Endothelial cell of umbilical vein (primary cell): ENCODE measurements at regions not wholly inside any gene's neighbourhood (a gene's known extent, or its start where the extent isn't known, plus 50 kb on each side); places are given as distances from the start of the nearest gene placed in this dataset.
A peak's percentile ranks its signal among the peaks of the same experiment; 100 is the strongest.

Source experiments
- BruUV-seq: library from RNA; stranded (reverse); fragments of 400-500 nt; replicated peaks from 2 replicates; lab custom pipeline; 2021; lab: Mats Ljungman, UMichigan
- CTCF ChIA-PET: fragments of 300-600, 350-600 bp; sonication (Branson Sonifier 250); formaldehyde crosslinking; loops from one replicate; lab custom pipeline; 2021; ENCODE audit warnings: antibody characterized with exemption, inconsistent platforms; lab: Charles Lee
- POLR2A ChIA-PET: fragments of 300-600, 350-600 bp; sonication (Branson Sonifier 250); formaldehyde crosslinking; loops from one replicate; lab custom pipeline; 2021; ENCODE audit warnings: antibody characterized with exemption, inconsistent platforms; lab: Charles Lee
- DNase-seq: peaks from one replicate; pipeline ENCODE4 v3.0.0-alpha.2; 2011; ENCODE audit warnings: low read depth, low spot score
- FAIRE-seq: peaks from 2 replicates; lab custom pipeline; 2011; peaks lifted over from hg19 to GRCh38; lab: Jason Lieb, UNC
- H2AFZ ChIP-seq: 2 replicates; pipeline ENCODE4 v1.6.0; 2012; ENCODE audit warnings: low read depth, low read length, control low read depth, inconsistent platforms
- H3K27ac ChIP-seq: 2 replicates; pipeline ENCODE4 v1.5.1; 2011; ENCODE audit warnings: low read depth, mild to moderate bottlenecking, control low read depth, low read length, moderate library complexity; ENCODE audit not compliant: insufficient read depth
- H3K27me3 ChIP-seq, 2 experiments: 2 replicates each; pipeline versions ENCODE4 v1.6.0 to v1.6.1; 2011; ENCODE audit warnings: low read length in 2 of 2, mixed read lengths in 1 of 2; ENCODE audit not compliant: control insufficient read depth in 2 of 2, insufficient read depth in 2 of 2
- H3K36me3 ChIP-seq, 2 experiments: 2 replicates in 1 of 2; 3 replicates in 1 of 2; pipeline ENCODE4 v1.5.1; 2011; ENCODE audit warnings: low read length in 2 of 2, mild to moderate bottlenecking in 1 of 2, moderate library complexity in 1 of 2; ENCODE audit not compliant: control insufficient read depth in 2 of 2, insufficient read depth in 2 of 2; ENCODE audit errors: extremely low read depth in 1 of 2
- H3K4me1 ChIP-seq: 3 replicates; pipeline ENCODE4 v1.5.1; 2011; ENCODE audit warnings: mild to moderate bottlenecking, low read length; ENCODE audit not compliant: control insufficient read depth, insufficient read depth; ENCODE audit errors: extremely low read depth
- H3K4me2 ChIP-seq: 2 replicates; pipeline ENCODE4 v1.6.1; 2011; ENCODE audit warnings: low read length, control low read depth, mixed read lengths; ENCODE audit not compliant: insufficient read depth
- H3K4me3 ChIP-seq, 3 experiments: fragments of 200-600 bp in 1 of 3; sonication (generic), shearing (Covaris generic) in 1 of 3; replicated peaks in 1 of 3; 2 replicates each; pipeline ENCODE4 v1.5.1; 2011 to 2016; ENCODE audit warnings: control low read depth in 3 of 3, low read length in 3 of 3, mild to moderate bottlenecking in 2 of 3, inconsistent platforms in 1 of 3, low read depth in 1 of 3, moderate library complexity in 1 of 3; ENCODE audit not compliant: insufficient read depth in 1 of 3
- H3K79me2 ChIP-seq: 2 replicates; pipeline ENCODE4 v1.6.0; 2012; ENCODE audit warnings: low read length, inconsistent platforms; ENCODE audit not compliant: control insufficient read depth, insufficient read depth
- H3K9ac ChIP-seq: replicated peaks from 2 replicates; pipeline ENCODE3; 2011; ENCODE audit warnings: low read length, control low read depth; ENCODE audit not compliant: insufficient read depth; ENCODE audit errors: extremely low read depth
- H3K9me1 ChIP-seq: replicated peaks from 3 replicates; pipeline ENCODE4 v1.6.0; 2011; ENCODE audit warnings: mild to moderate bottlenecking, low read length; ENCODE audit not compliant: control insufficient read depth, insufficient read depth; ENCODE audit errors: extremely low read depth
- H3K9me3 ChIP-seq: replicated peaks from 2 replicates; pipeline ENCODE4 v1.5.1; 2012; ENCODE audit warnings: low read length, inconsistent platforms; ENCODE audit not compliant: control insufficient read depth, insufficient read depth
- H4K20me1 ChIP-seq: replicated peaks from 2 replicates; pipeline ENCODE3; 2011; ENCODE audit warnings: mild to moderate bottlenecking, low read length; ENCODE audit not compliant: control insufficient read depth, insufficient read depth; ENCODE audit errors: extremely low read depth
- EZH2 ChIP-seq: IDR thresholded peaks from 2 replicates; pipeline ENCODE4 v1.6.1; 2012; ENCODE audit warnings: borderline replicate concordance, low read depth, mild to moderate bottlenecking, moderate library complexity, low read length, inconsistent platforms; ENCODE audit not compliant: severe bottlenecking
- FOS ChIP-seq: IDR thresholded peaks from 2 replicates; pipeline ENCODE4 v1.6.1; 2011; ENCODE audit warnings: mild to moderate bottlenecking, low read length, moderate library complexity, borderline replicate concordance; ENCODE audit not compliant: insufficient read depth
- GATA2 ChIP-seq: IDR thresholded peaks from 2 replicates; pipeline ENCODE4 v1.7.0; 2011; ENCODE audit warnings: low read depth, mild to moderate bottlenecking, moderate library complexity, mixed read lengths, low read length; ENCODE audit not compliant: insufficient read length, insufficient read depth
- JUN ChIP-seq: IDR thresholded peaks from 2 replicates; pipeline ENCODE4 v1.6.1; 2011; ENCODE audit warnings: borderline replicate concordance, low read depth; ENCODE audit not compliant: insufficient read length, insufficient read depth
- MYC ChIP-seq: IDR thresholded peaks from one replicate; pipeline ENCODE4 v1.6.1; 2011; ENCODE audit warnings: mild to moderate bottlenecking, low read depth, low read length
- POLR2A ChIP-seq: IDR thresholded peaks from 2 replicates; pipeline ENCODE4 v1.6.1; 2012; ENCODE audit warnings: low read depth, mild to moderate bottlenecking, control low read depth, low read length
- POLR2AphosphoS5 ChIP-seq: IDR thresholded peaks from 2 replicates; pipeline ENCODE4 v1.6.1; 2012; ENCODE audit warnings: low read depth, mild to moderate bottlenecking, control low read depth, low read length, moderate library complexity; ENCODE audit not compliant: insufficient read depth
- dilution Hi-C: fragments of 300-500 bp; cut with MboI; formaldehyde crosslinking; loops from one replicate; pipeline ENCODE4 v1.15.0; 2019; ENCODE audit warnings: low sequenced_read_pairs; ENCODE audit not compliant: extremely low pct_ligation_motif_present
- intact Hi-C: fragments of 100-400 bp; cut with micrococcal nuclease; formaldehyde crosslinking; loops from one replicate; pipeline ENCODE4 v1.10.0; 2022
- TF ChIP-seq, protein P1 (sequence below), 2 donors: IDR thresholded peaks; 1 replicate in 1 of 2; 2 replicates in 1 of 2; pipeline ENCODE4 v1.5.1; 2011; ENCODE audit warnings: low read length in 2 of 2, mild to moderate bottlenecking in 2 of 2, moderate library complexity in 2 of 2, control low read depth in 1 of 2, inconsistent platforms in 1 of 2, low read depth in 1 of 2; ENCODE audit not compliant: insufficient read depth in 1 of 2; ENCODE audit errors: extremely low read depth in 1 of 2
- TF ChIP-seq, protein P2 (sequence below): IDR thresholded peaks from 2 replicates; pipeline ENCODE4 v1.6.1; 2011; ENCODE audit not compliant: insufficient read depth, insufficient read length

DNA sequence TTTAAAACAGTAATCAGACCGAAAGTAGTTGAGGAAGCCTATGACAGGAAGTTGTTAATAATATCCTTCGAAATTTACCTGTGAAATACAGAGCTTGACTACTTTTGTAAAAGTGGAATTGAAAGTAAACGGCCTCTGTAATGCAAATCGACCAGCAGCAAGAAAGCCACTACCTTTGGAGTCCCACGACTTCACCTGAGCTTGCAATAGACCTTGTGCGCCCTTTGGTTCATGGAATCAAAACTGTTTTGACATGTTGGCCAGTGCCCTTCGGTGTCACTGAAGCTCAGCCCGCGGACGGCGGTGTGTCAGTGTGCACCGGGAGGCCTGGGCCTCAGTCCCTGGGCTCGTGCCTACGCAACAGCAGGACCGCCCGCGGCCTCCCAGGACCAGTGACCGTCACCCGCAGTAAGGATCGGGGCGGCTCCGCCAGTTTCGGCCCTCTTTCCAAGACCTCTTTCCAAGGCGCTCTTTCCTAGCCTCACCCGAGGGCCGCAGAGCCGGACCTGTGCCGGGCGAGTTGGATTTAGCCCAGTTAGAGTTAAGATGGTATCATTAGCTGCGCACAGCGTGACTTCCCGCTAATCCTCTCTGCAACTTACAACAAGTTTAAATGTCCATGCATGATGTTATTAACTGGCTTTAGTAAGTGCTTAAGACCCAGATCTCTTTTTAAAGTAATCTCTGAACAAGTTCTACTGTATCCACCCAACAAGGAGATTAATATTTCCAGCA, 223.3 kb downstream of the MEF2C start:
- ChIA-PET CTCF (interaction anchor here (0.7 to 4.0 kb wide), 4 partner anchors 20 to 878 kb away, joined by 3 to 27 read pairs (median 8); no protein-coding TSS in a partner anchor), POLR2A (no interaction called here)
- Histone ChIP-seq H3K4me3 (no peak overlapping the region), H4K20me1 (no peaks in the 10 kb centered on the region), H3K27ac (no peak overlapping the region), H2AFZ (no peak overlapping the region), H3K9ac (no peak overlapping the region), H3K79me2 (no peaks in the 10 kb centered on the region), H3K36me3 (no peaks in the 10 kb centered on the region), H3K9me1 (no peaks in the 10 kb centered on the region), H3K27me3 (peaks cover 49 to 88% of the 10 kb centered on the region in 2 experiments), H3K9me3 (no peaks in the 10 kb centered on the region), H3K4me1 (peaks cover 5% of the 10 kb centered on the region), H3K4me2 (no peak overlapping the region)
- no peak for TF ChIP-seq GATA2
- TF ChIP-seq POLR2AphosphoS5: no peak
- TF ChIP-seq EZH2: peak; percentile 93
- DNase-seq: no peak
- intact Hi-C loops (no loop called here), dilution Hi-C loops (no loop called here)
- no peak for FAIRE-seq
- BruUV-seq: no TSS peak

DNA sequence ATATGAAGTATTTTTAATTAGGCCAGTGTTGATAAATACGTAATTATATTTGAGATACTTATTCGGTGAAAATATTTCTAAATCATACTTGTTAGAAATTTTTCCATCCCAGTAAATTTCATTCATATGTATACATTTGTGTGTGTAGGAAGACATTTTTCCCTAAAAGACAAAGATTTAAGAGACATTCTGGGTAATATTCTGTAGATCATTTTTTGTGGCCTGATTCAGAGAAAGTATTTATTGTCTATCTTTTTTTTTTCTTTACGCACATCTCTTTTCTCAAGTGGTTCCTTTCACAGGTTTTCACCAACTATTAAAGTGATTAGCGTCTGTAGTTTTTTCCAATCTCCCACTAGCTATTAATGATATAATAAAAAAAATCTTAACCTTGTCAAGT, 224.1 kb downstream of the MEF2C start:
- FAIRE-seq (no peak), DNase-seq (no peak)
- intact Hi-C loops: no loop called here
- ChIA-PET CTCF (interaction anchor here (1.3 to 4.0 kb wide), 3 partner anchors 32 to 877 kb away, joined by 4 to 27 read pairs (median 13); no protein-coding TSS in a partner anchor), POLR2A (no interaction called here)
- Histone ChIP-seq H3K9me1 (no peaks in the 10 kb centered on the region), H3K79me2 (no peaks in the 10 kb centered on the region), H4K20me1 (no peaks in the 10 kb centered on the region), H3K27me3 (peaks cover 45 to 80% of the 10 kb centered on the region in 2 experiments), H3K27ac (no peak overlapping the region), H3K36me3 (no peaks in the 10 kb centered on the region), H2AFZ (no peak overlapping the region), H3K4me3 (no peak overlapping the region), H3K9me3 (no peaks in the 10 kb centered on the region), H3K4me2 (no peak overlapping the region), H3K9ac (no peak overlapping the region), H3K4me1 (peaks cover 5% of the 10 kb centered on the region)
- TF ChIP-seq GATA2 (no peak), EZH2 (no peak), JUN (no peak), POLR2A (no peak), FOS (no peak), MYC (no peak), POLR2AphosphoS5 (no peak)
- TF ChIP-seq, protein P1, sequence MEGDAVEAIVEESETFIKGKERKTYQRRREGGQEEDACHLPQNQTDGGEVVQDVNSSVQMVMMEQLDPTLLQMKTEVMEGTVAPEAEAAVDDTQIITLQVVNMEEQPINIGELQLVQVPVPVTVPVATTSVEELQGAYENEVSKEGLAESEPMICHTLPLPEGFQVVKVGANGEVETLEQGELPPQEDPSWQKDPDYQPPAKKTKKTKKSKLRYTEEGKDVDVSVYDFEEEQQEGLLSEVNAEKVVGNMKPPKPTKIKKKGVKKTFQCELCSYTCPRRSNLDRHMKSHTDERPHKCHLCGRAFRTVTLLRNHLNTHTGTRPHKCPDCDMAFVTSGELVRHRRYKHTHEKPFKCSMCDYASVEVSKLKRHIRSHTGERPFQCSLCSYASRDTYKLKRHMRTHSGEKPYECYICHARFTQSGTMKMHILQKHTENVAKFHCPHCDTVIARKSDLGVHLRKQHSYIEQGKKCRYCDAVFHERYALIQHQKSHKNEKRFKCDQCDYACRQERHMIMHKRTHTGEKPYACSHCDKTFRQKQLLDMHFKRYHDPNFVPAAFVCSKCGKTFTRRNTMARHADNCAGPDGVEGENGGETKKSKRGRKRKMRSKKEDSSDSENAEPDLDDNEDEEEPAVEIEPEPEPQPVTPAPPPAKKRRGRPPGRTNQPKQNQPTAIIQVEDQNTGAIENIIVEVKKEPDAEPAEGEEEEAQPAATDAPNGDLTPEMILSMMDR (IDR thresholded peaks at IDR 0.05; ENCODE audit: extremely low read depth in 1 of 2, insufficient read depth in 1 of 2, low read depth in 1 of 2, low read length in 2 of 2): no peak
- TF ChIP-seq, protein P2, sequence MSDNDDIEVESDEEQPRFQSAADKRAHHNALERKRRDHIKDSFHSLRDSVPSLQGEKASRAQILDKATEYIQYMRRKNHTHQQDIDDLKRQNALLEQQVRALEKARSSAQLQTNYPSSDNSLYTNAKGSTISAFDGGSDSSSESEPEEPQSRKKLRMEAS: no peak
- no TSS peak for BruUV-seq
- dilution Hi-C loops: no loop called here
